ENCODE measurements at regions not wholly inside any gene's neighbourhood (a gene's known extent, or its start where the extent isn't known, plus 50 kb on each side); places are given as distances from the start of the nearest gene placed in this dataset.

GRCh38 chr12:118855858-118856257 is 125.5 kb upstream of the SRRM4 start:
- Histone ChIP-seq H3K4me1 (ENCODE audit: control insufficient read depth, insufficient read depth, low read length) (no peaks in the 10 kb centered on the region), H3K9me3 (ENCODE audit: control insufficient read depth, low read length) (no peaks in the 10 kb centered on the region), H3K27me3 (ENCODE audit: control insufficient read depth, insufficient read depth, low read length, poor library complexity, severe bottlenecking) (peaks cover 64% of the 10 kb centered on the region), H3K4me3 (ENCODE audit: low read length) (no peak overlapping the region), H3K36me3 (ENCODE audit: control insufficient read depth, insufficient read depth, low read length) (no peaks in the 10 kb centered on the region), H3K27ac (ENCODE audit: low read depth, low read length) (no peak overlapping the region), H3K9ac (ENCODE audit: extremely low read depth, low read length, poor library complexity, severe bottlenecking) (no peak overlapping the region)
- no peaks in the 10 kb centered on the region for H3K4me1 Mint-ChIP-seq
- no peak overlapping the region for H3K4me3 Mint-ChIP-seq
- H3K27ac Mint-ChIP-seq = no peak overlapping the region
- no peak for DNase-seq
- 78% methylated on average over 1 of the region's 2 CpGs; no CpG with 5 or more reads in 1 of the 2 experiments for WGBS, 2 experiments (ENCODE audit: insufficient coverage in 1 of 2, insufficient read length in 1 of 2)
- no peaks in the 10 kb centered on the region for H3K36me3 Mint-ChIP-seq (ENCODE audit: low read depth)
- H3K27me3 Mint-ChIP-seq (ENCODE audit: insufficient read depth) = peaks cover 48% of the 10 kb centered on the region
- no peaks in the 10 kb centered on the region for H3K9me3 Mint-ChIP-seq
- TF ChIP-seq, protein P1, sequence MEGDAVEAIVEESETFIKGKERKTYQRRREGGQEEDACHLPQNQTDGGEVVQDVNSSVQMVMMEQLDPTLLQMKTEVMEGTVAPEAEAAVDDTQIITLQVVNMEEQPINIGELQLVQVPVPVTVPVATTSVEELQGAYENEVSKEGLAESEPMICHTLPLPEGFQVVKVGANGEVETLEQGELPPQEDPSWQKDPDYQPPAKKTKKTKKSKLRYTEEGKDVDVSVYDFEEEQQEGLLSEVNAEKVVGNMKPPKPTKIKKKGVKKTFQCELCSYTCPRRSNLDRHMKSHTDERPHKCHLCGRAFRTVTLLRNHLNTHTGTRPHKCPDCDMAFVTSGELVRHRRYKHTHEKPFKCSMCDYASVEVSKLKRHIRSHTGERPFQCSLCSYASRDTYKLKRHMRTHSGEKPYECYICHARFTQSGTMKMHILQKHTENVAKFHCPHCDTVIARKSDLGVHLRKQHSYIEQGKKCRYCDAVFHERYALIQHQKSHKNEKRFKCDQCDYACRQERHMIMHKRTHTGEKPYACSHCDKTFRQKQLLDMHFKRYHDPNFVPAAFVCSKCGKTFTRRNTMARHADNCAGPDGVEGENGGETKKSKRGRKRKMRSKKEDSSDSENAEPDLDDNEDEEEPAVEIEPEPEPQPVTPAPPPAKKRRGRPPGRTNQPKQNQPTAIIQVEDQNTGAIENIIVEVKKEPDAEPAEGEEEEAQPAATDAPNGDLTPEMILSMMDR (conservative IDR thresholded peaks at IDR 0.05) = no peak

DNA sequence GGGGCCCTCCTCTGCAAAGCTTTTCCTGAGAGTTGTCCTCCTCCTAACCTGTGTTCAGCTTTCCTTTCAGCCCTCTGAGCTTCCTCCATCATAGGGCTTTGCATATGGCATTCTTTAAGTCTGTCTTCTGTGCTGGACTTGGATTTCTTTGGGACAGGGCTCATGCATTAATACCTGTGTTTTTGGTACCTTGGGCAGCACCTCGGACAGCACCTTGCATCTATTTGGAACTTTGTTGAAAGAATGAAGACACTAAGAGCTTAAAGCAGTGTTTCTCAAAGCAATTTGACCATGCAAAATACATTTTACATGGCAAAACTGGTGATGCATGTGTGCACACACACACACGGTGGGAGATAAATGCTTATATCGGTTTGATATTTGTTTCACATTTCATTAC is 115.0 kb upstream of the SRRM4 start:
- H3K27ac ChIP-seq (ENCODE audit: low read depth, low read length) = no peak overlapping the region
- H3K9me3 ChIP-seq (ENCODE audit: control insufficient read depth, low read length) = no peaks in the 10 kb centered on the region
- H3K4me3 ChIP-seq (ENCODE audit: low read length) = no peak overlapping the region
- TF ChIP-seq, protein P1 (conservative IDR thresholded peaks at IDR 0.05) = no peak
- Mint-ChIP-seq H3K4me1 (no peaks in the 10 kb centered on the region), H3K27me3 (ENCODE audit: insufficient read depth) (peaks cover 41% of the 10 kb centered on the region), H3K27ac (no peak overlapping the region), H3K36me3 (ENCODE audit: low read depth) (no peaks in the 10 kb centered on the region), H3K9me3 (no peaks in the 10 kb centered on the region), H3K4me3 (no peak overlapping the region)
- WGBS, 2 experiments (ENCODE audit: insufficient coverage in 1 of 2, insufficient read length in 1 of 2) = 52 to 56% methylated on average over 2 to 3 of the region's 3 CpGs
- H3K36me3 ChIP-seq (ENCODE audit: control insufficient read depth, insufficient read depth, low read length) = no peaks in the 10 kb centered on the region
- H3K27me3 ChIP-seq (ENCODE audit: control insufficient read depth, insufficient read depth, low read length, poor library complexity, severe bottlenecking) = peaks cover 86% of the 10 kb centered on the region
- no peaks in the 10 kb centered on the region for H3K4me1 ChIP-seq (ENCODE audit: control insufficient read depth, insufficient read depth, low read length)
- DNase-seq = peak; percentile 86
- no peak overlapping the region for H3K9ac ChIP-seq (ENCODE audit: extremely low read depth, low read length, poor library complexity, severe bottlenecking)

DNA sequence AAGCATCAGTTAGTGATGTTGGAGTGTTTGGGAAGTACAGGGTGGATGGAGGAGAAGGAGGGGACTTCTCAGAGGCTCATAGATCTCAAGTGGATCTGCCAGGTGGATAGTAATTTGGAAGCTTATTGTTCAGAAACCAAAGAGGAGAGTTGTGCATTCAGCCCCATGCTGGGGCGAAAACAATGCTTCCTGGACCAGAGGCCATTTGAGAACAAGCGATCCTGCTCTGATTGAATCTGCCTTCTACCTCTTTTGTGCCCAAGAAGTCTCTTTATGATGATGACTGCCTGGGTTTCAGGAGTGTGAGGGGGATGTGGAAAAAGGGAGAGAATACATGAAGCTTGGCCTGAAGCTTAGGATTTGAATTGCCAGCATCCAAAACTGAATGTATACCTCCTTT is 110.8 kb upstream of the SRRM4 start:
- Mint-ChIP-seq H3K27ac (no peak overlapping the region), H3K4me1 (peaks cover 8% of the 10 kb centered on the region), H3K27me3 (ENCODE audit: insufficient read depth) (peaks cover 44% of the 10 kb centered on the region), H3K4me3 (no peak overlapping the region), H3K36me3 (ENCODE audit: low read depth) (no peaks in the 10 kb centered on the region), H3K9me3 (no peaks in the 10 kb centered on the region)
- WGBS, 2 experiments (ENCODE audit: insufficient coverage in 1 of 2, insufficient read length in 1 of 2) = 69 to 70% methylated on average over 2 of the region's 2 CpGs
- no peaks in the 10 kb centered on the region for H3K4me1 ChIP-seq (ENCODE audit: control insufficient read depth, insufficient read depth, low read length)
- TF ChIP-seq, protein P1 (conservative IDR thresholded peaks at IDR 0.05) = no peak
- H3K27me3 ChIP-seq (ENCODE audit: control insufficient read depth, insufficient read depth, low read length, poor library complexity, severe bottlenecking) = peaks cover 70% of the 10 kb centered on the region
- no peak overlapping the region for H3K9ac ChIP-seq (ENCODE audit: extremely low read depth, low read length, poor library complexity, severe bottlenecking)
- H3K4me3 ChIP-seq (ENCODE audit: low read length) = no peak overlapping the region
- H3K27ac ChIP-seq (ENCODE audit: low read depth, low read length) = no peak overlapping the region
- no peak for DNase-seq
- H3K9me3 ChIP-seq (ENCODE audit: control insufficient read depth, low read length) = no peaks in the 10 kb centered on the region
- no peaks in the 10 kb centered on the region for H3K36me3 ChIP-seq (ENCODE audit: control insufficient read depth, insufficient read depth, low read length)
